ENCODE measurements at regions not wholly inside any gene's neighbourhood (a gene's known extent, or its start where the extent isn't known, plus 50 kb on each side); places are given as distances from the start of the nearest gene placed in this dataset.
A peak's percentile ranks its signal among the peaks of the same experiment; 100 is the strongest.
"Not testable (repeated sequence)": the region's sequence is repeated elsewhere in the genome, so short reads cannot be mapped to it uniquely, and the experiment has no call there.

DNA sequence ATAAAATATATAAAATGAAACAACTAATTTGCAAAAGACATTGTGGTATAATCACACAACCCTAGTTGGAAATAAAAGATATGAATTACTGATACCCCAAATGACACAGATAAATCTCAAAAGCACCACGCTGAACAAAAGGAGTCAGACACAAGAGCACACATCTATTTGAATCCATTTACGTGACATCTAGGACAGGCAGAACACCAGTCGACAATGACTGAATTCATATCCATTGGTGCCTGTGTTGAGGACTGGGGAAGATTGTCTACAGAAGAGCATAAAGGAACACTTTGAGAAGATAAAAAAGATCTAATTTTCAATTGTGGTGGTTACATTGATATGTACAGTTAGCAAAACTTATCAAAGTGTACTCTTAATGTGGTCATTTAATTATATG, 874.1 kb downstream of the LTN1 start:
- H3K36me3 ChIP-seq, result no peaks in the 10 kb centered on the region
- no peaks in the 10 kb centered on the region for H3K27me3 ChIP-seq
- no peaks in the 10 kb centered on the region for H3K4me1 ChIP-seq (ENCODE audit: low read depth)
- TF ChIP-seq CTCF (IDR thresholded peaks at IDR 0.05; ENCODE audit: low read depth, low read length), result no peak
- H3K27ac ChIP-seq, result no peak overlapping the region
- no peak overlapping the region for H3K4me3 ChIP-seq
- no peak for DNase-seq (ENCODE audit: low read depth in 1 of 2, low spot score in 1 of 2)
- H3K9me3 ChIP-seq (ENCODE audit: low read depth), result no peaks in the 10 kb centered on the region

GRCh38 chr21:28114986-28115385, 877.7 kb downstream of the LTN1 start:
- not testable (repeated sequence) for H3K9me3 ChIP-seq (ENCODE audit: low read depth)

GRCh38 chr21:28113718-28114117, 879.0 kb downstream of the LTN1 start:
- Histone ChIP-seq H3K27ac (no peak overlapping the region), H3K4me1 (ENCODE audit: low read depth) (peaks cover 17% of the 10 kb centered on the region), H3K27me3 (no peaks in the 10 kb centered on the region), H3K4me3 (no peak overlapping the region), H3K9me3 (ENCODE audit: low read depth) (no peaks in the 10 kb centered on the region), H3K36me3 (no peaks in the 10 kb centered on the region)
- no peak for TF ChIP-seq CTCF (IDR thresholded peaks at IDR 0.05; ENCODE audit: low read depth, low read length)
- DNase-seq (ENCODE audit: low read depth in 1 of 2, low spot score in 1 of 2), result no peak

More at GRCh38 chr21:28114986-28115385, 877.7 kb downstream of the LTN1 start:
- not testable (repeated sequence) for H3K27me3 ChIP-seq; H3K36me3 ChIP-seq; H3K4me3 ChIP-seq; H3K27ac ChIP-seq; DNase-seq (ENCODE audit: low read depth in 1 of 2, low spot score in 1 of 2)
- peaks cover 17% of the 10 kb centered on the region for H3K4me1 ChIP-seq (ENCODE audit: low read depth)

- H3K9me3 ChIP-seq (ENCODE audit: low read depth), result no peaks in the 10 kb centered on the region
- H3K36me3 ChIP-seq, result no peaks in the 10 kb centered on the region
- H3K4me3 ChIP-seq, result no peak overlapping the region
- no peak for TF ChIP-seq CTCF (IDR thresholded peaks at IDR 0.05; ENCODE audit: low read depth, low read length)
- DNase-seq (ENCODE audit: low read depth in 1 of 2, low spot score in 1 of 2), result no peak
- H3K4me1 ChIP-seq (ENCODE audit: low read depth), result peaks cover 17% of the 10 kb centered on the region
- no peak overlapping the region for H3K27ac ChIP-seq
- no peaks in the 10 kb centered on the region for H3K27me3 ChIP-seq
Measured at GRCh38 chr21:28112511-28112910, 880.2 kb downstream of the LTN1 start.

GRCh38 chr21:28111151-28111619, 881.5 kb downstream of the LTN1 start:
- peak; percentile 62 to 98 for DNase-seq (ENCODE audit: low read depth in 1 of 2, low spot score in 1 of 2)
- Histone ChIP-seq H3K4me3 (no peak overlapping the region), H3K36me3 (no peaks in the 10 kb centered on the region), H3K27me3 (no peaks in the 10 kb centered on the region), H3K9me3 (ENCODE audit: low read depth) (no peaks in the 10 kb centered on the region), H3K4me1 (ENCODE audit: low read depth) (peaks cover 17% of the 10 kb centered on the region), H3K27ac (peak overlapping the region; percentile 80)
- no peak for TF ChIP-seq CTCF (IDR thresholded peaks at IDR 0.05; ENCODE audit: low read depth, low read length)

DNA sequence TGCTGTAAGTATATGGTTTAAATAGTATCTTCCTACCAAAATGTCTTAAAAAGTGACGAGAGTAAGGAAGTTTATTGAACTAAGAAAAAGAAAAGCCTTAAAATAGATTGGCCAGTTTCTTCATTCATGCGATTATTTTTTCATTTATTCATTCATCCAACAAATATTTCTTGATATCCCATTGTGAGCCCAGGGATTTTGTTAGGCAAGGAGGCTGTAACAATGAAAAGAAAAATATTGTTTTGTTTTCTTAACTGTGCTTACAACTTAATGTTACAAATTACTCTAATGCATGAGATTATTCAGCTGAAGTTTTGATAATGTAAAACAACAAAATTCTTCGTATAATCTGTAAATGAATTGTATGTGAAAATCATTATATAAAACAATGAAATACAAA, 882.0 kb downstream of the LTN1 start:
- H3K36me3 ChIP-seq, result no peaks in the 10 kb centered on the region
- no peak for DNase-seq (ENCODE audit: low read depth in 1 of 2, low spot score in 1 of 2)
- no peak for TF ChIP-seq CTCF (IDR thresholded peaks at IDR 0.05; ENCODE audit: low read depth, low read length)
- H3K27me3 ChIP-seq, result no peaks in the 10 kb centered on the region
- H3K27ac ChIP-seq, result peak overlapping the region; percentile 80
- H3K4me1 ChIP-seq (ENCODE audit: low read depth), result peaks cover 17% of the 10 kb centered on the region
- no peak overlapping the region for H3K4me3 ChIP-seq
- H3K9me3 ChIP-seq (ENCODE audit: low read depth), result no peaks in the 10 kb centered on the region
